ENCODE measurements at regions not wholly inside any gene's neighbourhood (a gene's known extent, or its start where the extent isn't known, plus 50 kb on each side); places are given as distances from the start of the nearest gene placed in this dataset.

DNA sequence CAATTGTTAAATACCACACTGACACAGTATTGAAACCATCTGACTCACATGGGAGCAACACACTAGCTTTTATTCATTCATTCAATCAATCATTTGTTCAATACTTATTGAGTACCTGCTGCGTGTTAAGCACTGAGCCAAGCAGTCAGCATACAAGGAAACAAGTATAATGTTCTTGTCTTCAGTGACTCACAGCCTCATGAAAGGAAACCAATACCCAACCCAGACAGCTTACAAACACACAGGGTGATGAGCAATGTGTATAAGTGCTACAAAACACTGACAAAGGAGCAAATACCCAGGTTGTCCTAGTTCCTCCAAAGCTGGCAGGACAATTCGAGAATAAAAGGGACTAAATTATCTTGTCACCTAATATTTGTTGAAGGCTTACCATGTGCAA lies 67.6 kb upstream of the RASEF start:
- 0% methylated on average over 2 of the region's 2 CpGs for WGBS (ENCODE audit: insufficient coverage, low coverage, missing lambda C conversion rate)
- H3K9me3 ChIP-seq (replicated peaks; ENCODE audit: control insufficient read depth, insufficient read depth, low read depth, low read length): no peaks in the 10 kb centered on the region
- DNase-seq (ENCODE audit: extremely low read depth in 1 of 4, low spot score in 3 of 4) (no peak), ATAC-seq (no peak), FAIRE-seq (no peak)
- CTCF ChIA-PET (ENCODE audit: low intra/inter-chr PET ratio): no interaction called here
- no TSS peak for BruUV-seq (replicated peaks)
- no peak overlapping the region for H3K9ac ChIP-seq (ENCODE audit: insufficient read depth in 1 of 2, low read depth in 2 of 2, low read length in 2 of 2)
- intact Hi-C loops (cut with micrococcal nuclease) (no loop called here), in situ Hi-C loops (cut with MboI) (no loop called here)
- H2AFZ ChIP-seq (ENCODE audit: low read depth, low read length): no peak overlapping the region
- H3K4me2 ChIP-seq (ENCODE audit: insufficient read depth, low read length): no peak overlapping the region
- TF ChIP-seq ZNF780A (CRISPR knock-in tag; IDR thresholded peaks at IDR 0.05) (no peak), U2AF2 (optimal IDR thresholded peaks at IDR 0.05; ENCODE audit: low read depth, low read length) (no peak), GATA2 (CRISPR knock-in tag; IDR thresholded peaks at IDR 0.05) (no peak), ZZZ3 (IDR thresholded peaks at IDR 0.05) (no peak), SMAD1 (IDR thresholded peaks at IDR 0.05; ENCODE audit: low read depth, low read length, partially characterized antibody) (no peak), ZNF232 (CRISPR knock-in tag; IDR thresholded peaks at IDR 0.05) (no peak)
- TF ChIP-seq, protein P1, sequence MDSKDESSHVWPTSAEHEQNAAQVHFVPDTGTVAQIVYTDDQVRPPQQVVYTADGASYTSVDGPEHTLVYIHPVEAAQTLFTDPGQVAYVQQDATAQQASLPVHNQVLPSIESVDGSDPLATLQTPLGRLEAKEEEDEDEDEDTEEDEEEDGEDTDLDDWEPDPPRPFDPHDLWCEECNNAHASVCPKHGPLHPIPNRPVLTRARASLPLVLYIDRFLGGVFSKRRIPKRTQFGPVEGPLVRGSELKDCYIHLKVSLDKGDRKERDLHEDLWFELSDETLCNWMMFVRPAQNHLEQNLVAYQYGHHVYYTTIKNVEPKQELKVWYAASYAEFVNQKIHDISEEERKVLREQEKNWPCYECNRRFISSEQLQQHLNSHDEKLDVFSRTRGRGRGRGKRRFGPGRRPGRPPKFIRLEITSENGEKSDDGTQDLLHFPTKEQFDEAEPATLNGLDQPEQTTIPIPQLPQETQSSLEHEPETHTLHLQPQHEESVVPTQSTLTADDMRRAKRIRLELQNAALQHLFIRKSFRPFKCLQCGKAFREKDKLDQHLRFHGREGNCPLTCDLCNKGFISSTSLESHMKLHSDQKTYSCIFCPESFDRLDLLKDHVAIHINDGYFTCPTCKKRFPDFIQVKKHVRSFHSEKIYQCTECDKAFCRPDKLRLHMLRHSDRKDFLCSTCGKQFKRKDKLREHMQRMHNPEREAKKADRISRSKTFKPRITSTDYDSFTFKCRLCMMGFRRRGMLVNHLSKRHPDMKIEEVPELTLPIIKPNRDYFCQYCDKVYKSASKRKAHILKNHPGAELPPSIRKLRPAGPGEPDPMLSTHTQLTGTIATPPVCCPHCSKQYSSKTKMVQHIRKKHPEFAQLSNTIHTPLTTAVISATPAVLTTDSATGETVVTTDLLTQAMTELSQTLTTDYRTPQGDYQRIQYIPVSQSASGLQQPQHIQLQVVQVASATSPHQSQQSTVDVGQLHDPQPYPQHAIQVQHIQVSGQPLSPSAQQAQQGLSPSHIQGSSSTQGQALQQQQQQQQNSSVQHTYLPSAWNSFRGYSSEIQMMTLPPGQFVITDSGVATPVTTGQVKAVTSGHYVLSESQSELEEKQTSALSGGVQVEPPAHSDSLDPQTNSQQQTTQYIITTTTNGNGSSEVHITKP (IDR thresholded peaks at IDR 0.05; ENCODE audit: partially characterized antibody): no peak
- H3K4me3 ChIP-seq: no peak overlapping the region
- POLR2A ChIA-PET: no interaction called here
- no peaks in the 10 kb centered on the region for H4K20me1 ChIP-seq (replicated peaks; ENCODE audit: control insufficient read depth, insufficient read depth, low read length)
- H3K4me1 ChIP-seq (replicated peaks in 1 of 2; ENCODE audit: control insufficient read depth in 2 of 2, insufficient read depth in 2 of 2, low read length in 2 of 2): no peaks in the 10 kb centered on the region
- no peak overlapping the region for H3K27ac ChIP-seq (ENCODE audit: extremely low read depth, low read depth, low read length)
- H3K36me3 ChIP-seq (ENCODE audit: control insufficient read depth, insufficient read depth, low read length): no peaks in the 10 kb centered on the region
- no peaks in the 10 kb centered on the region for H3K9me1 ChIP-seq (ENCODE audit: control insufficient read depth, insufficient read depth, low read length)
- H3K27me3 ChIP-seq (ENCODE audit: control insufficient read depth in 2 of 2, insufficient read depth in 2 of 2, low read length in 2 of 2): no peaks in the 10 kb centered on the region
- no peaks in the 10 kb centered on the region for H3K79me2 ChIP-seq (ENCODE audit: control insufficient read depth, insufficient read depth, low read length)

Measured in K562 (cell line).